ENCODE measurements at regions not wholly inside any gene's neighbourhood (a gene's known extent, or its start where the extent isn't known, plus 50 kb on each side); places are given as distances from the start of the nearest gene placed in this dataset.

DNA sequence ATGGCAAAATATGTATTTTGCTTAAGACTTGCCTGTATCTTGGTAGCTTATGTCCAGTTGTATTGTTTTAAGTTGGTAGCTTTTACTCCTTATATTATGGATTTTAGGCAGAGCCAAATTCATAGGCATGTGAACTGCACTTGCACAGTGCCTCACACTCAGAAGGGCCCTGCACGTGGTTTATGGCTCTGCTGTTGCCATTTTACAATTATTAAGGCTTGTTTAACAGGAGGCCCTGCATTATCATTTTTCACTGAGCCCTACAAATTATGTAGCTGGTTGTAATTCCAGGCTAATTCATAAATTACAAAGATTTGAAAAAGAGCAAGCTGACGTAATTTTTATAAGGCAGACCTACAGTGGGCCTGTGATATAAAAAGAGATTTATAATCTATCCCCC lies 537.6 kb upstream of the UBE2E2 start:
- ChIA-PET POLR2A (interaction anchor here (0.5 kb wide), 1 partner anchor 413 kb away, joined by 4 read pairs; no protein-coding TSS in a partner anchor), CTCF (interaction anchor here (0.7 kb wide), 1 partner anchor 9 kb away, joined by 3 read pairs; no protein-coding TSS in a partner anchor)
- no peaks in the 10 kb centered on the region for H3K4me1 ChIP-seq
- H3K9me3 ChIP-seq: no peaks in the 10 kb centered on the region
- no peak for FAIRE-seq
- TF ChIP-seq ESRRA (IDR thresholded peaks at IDR 0.05; ENCODE audit: borderline replicate concordance, low read length): no peak
- no peak for TF ChIP-seq POLR2AphosphoS2 (conservative IDR thresholded peaks at IDR 0.05; ENCODE audit: low read length)
- TF ChIP-seq, protein P1, sequence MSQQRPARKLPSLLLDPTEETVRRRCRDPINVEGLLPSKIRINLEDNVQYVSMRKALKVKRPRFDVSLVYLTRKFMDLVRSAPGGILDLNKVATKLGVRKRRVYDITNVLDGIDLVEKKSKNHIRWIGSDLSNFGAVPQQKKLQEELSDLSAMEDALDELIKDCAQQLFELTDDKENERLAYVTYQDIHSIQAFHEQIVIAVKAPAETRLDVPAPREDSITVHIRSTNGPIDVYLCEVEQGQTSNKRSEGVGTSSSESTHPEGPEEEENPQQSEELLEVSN (IDR thresholded peaks at IDR 0.05; ENCODE audit: borderline replicate concordance, low read depth): no peak
- TF ChIP-seq, protein P2, sequence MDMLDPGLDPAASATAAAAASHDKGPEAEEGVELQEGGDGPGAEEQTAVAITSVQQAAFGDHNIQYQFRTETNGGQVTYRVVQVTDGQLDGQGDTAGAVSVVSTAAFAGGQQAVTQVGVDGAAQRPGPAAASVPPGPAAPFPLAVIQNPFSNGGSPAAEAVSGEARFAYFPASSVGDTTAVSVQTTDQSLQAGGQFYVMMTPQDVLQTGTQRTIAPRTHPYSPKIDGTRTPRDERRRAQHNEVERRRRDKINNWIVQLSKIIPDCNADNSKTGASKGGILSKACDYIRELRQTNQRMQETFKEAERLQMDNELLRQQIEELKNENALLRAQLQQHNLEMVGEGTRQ (IDR thresholded peaks at IDR 0.05): no peak
- TF ChIP-seq CBX2 (IDR thresholded peaks at IDR 0.05; ENCODE audit: borderline replicate concordance, low read depth): no peak
- no peak for TF ChIP-seq CHD2 (IDR thresholded peaks at IDR 0.05; ENCODE audit: low read length, partially characterized antibody)
- no peak for TF ChIP-seq HEYL (CRISPR knock-in tag; IDR thresholded peaks at IDR 0.05)
- TF ChIP-seq, protein P3, sequence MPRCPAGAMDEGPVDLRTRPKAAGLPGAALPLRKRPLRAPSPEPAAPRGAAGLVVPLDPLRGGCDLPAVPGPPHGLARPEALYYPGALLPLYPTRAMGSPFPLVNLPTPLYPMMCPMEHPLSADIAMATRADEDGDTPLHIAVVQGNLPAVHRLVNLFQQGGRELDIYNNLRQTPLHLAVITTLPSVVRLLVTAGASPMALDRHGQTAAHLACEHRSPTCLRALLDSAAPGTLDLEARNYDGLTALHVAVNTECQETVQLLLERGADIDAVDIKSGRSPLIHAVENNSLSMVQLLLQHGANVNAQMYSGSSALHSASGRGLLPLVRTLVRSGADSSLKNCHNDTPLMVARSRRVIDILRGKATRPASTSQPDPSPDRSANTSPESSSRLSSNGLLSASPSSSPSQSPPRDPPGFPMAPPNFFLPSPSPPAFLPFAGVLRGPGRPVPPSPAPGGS (IDR thresholded peaks at IDR 0.05): no peak
- no peak for TF ChIP-seq MYC (IDR thresholded peaks at IDR 0.05; ENCODE audit: borderline replicate concordance, low read length)
- no peak for TF ChIP-seq HOXA7 (CRISPR knock-in tag; IDR thresholded peaks at IDR 0.05)
- TF ChIP-seq, protein P4, sequence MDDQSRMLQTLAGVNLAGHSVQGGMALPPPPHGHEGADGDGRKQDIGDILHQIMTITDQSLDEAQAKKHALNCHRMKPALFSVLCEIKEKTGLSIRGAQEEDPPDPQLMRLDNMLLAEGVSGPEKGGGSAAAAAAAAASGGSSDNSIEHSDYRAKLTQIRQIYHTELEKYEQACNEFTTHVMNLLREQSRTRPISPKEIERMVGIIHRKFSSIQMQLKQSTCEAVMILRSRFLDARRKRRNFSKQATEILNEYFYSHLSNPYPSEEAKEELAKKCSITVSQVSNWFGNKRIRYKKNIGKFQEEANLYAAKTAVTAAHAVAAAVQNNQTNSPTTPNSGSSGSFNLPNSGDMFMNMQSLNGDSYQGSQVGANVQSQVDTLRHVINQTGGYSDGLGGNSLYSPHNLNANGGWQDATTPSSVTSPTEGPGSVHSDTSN (IDR thresholded peaks at IDR 0.05): no peak
- TF ChIP-seq, protein P5, sequence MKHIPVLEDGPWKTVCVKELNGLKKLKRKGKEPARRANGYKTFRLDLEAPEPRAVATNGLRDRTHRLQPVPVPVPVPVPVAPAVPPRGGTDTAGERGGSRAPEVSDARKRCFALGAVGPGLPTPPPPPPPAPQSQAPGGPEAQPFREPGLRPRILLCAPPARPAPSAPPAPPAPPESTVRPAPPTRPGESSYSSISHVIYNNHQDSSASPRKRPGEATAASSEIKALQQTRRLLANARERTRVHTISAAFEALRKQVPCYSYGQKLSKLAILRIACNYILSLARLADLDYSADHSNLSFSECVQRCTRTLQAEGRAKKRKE (CRISPR knock-in tag; IDR thresholded peaks at IDR 0.05; ENCODE audit: low read depth): no peak
- TF ChIP-seq, protein P6, sequence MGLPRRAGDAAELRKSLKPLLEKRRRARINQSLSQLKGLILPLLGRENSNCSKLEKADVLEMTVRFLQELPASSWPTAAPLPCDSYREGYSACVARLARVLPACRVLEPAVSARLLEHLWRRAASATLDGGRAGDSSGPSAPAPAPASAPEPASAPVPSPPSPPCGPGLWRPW (IDR thresholded peaks at IDR 0.05): no peak
- no peak for TF ChIP-seq CBX8 (IDR thresholded peaks at IDR 0.05)
- TF ChIP-seq, protein P7, sequence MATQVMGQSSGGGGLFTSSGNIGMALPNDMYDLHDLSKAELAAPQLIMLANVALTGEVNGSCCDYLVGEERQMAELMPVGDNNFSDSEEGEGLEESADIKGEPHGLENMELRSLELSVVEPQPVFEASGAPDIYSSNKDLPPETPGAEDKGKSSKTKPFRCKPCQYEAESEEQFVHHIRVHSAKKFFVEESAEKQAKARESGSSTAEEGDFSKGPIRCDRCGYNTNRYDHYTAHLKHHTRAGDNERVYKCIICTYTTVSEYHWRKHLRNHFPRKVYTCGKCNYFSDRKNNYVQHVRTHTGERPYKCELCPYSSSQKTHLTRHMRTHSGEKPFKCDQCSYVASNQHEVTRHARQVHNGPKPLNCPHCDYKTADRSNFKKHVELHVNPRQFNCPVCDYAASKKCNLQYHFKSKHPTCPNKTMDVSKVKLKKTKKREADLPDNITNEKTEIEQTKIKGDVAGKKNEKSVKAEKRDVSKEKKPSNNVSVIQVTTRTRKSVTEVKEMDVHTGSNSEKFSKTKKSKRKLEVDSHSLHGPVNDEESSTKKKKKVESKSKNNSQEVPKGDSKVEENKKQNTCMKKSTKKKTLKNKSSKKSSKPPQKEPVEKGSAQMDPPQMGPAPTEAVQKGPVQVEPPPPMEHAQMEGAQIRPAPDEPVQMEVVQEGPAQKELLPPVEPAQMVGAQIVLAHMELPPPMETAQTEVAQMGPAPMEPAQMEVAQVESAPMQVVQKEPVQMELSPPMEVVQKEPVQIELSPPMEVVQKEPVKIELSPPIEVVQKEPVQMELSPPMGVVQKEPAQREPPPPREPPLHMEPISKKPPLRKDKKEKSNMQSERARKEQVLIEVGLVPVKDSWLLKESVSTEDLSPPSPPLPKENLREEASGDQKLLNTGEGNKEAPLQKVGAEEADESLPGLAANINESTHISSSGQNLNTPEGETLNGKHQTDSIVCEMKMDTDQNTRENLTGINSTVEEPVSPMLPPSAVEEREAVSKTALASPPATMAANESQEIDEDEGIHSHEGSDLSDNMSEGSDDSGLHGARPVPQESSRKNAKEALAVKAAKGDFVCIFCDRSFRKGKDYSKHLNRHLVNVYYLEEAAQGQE (IDR thresholded peaks at IDR 0.05): no peak
- no peak for TF ChIP-seq TP53 (CRISPR knock-in tag; IDR thresholded peaks at IDR 0.05)
- TF ChIP-seq EHF (CRISPR knock-in tag; IDR thresholded peaks at IDR 0.05): no peak
- no peak overlapping the region for H3K4me2 ChIP-seq
- no peak overlapping the region for H3K27ac ChIP-seq
- ATAC-seq: no peak
- no peak overlapping the region for H3K4me3 ChIP-seq
- DNase-seq (ENCODE audit: low read depth in 1 of 2, low spot score in 1 of 2): no peak
- WGBS (ENCODE audit: missing lambda C conversion rate): 2% methylated on average over 2 of the region's 2 CpGs

DNA sequence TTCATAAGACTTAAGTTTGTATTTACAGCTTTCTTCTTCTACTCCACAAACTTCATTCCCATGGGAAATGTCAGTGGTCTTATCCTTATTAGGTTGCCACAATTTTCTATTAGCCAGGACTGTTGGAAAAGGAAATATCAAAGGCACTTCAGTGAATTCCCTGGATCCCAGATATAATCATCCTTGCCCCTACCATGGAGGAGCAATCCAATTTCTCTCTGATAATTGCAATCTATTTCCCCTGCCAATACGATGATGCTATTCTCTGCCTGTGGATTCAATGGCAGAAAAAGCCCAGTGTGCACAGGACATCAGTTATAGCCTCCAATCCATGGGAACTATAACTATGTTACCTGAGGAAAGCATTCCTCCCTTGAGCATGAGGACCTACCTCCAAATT lies 536.4 kb upstream of the UBE2E2 start:
- POLR2A ChIA-PET: no interaction called here
- CTCF ChIA-PET: no interaction called here
- Histone ChIP-seq H3K27ac (no peak overlapping the region), H3K4me1 (no peaks in the 10 kb centered on the region), H3K4me3 (no peak overlapping the region), H3K9me3 (no peaks in the 10 kb centered on the region), H3K4me2 (no peak overlapping the region)
- 0% methylated on average over 1 of the region's 1 CpG for WGBS (ENCODE audit: missing lambda C conversion rate)
- DNase-seq (ENCODE audit: low read depth in 1 of 2, low spot score in 1 of 2) (no peak), ATAC-seq (no peak), FAIRE-seq (no peak)
- TF ChIP-seq, protein P2 (IDR thresholded peaks at IDR 0.05): no peak
- TF ChIP-seq POLR2A (IDR thresholded peaks at IDR 0.05; ENCODE audit: low read length): no peak
- no peak for TF ChIP-seq FOSB (CRISPR knock-in tag; IDR thresholded peaks at IDR 0.05)
- TF ChIP-seq, protein P7 (IDR thresholded peaks at IDR 0.05): no peak
- TF ChIP-seq RARB (CRISPR knock-in tag; IDR thresholded peaks at IDR 0.05): no peak
- TF ChIP-seq NFE2L2 (conservative IDR thresholded peaks at IDR 0.05; ENCODE audit: low read length): no peak
- TF ChIP-seq MAZ (IDR thresholded peaks at IDR 0.05; ENCODE audit: borderline replicate concordance, low read depth, low read length): no peak
- no peak for TF ChIP-seq SREBF2 (IDR thresholded peaks at IDR 0.05)
- TF ChIP-seq PHF8 (IDR thresholded peaks at IDR 0.05; ENCODE audit: borderline replicate concordance, low read depth): no peak
- TF ChIP-seq SMC3 (IDR thresholded peaks at IDR 0.05): no peak
